ENCODE measurements at regions not wholly inside any gene's neighbourhood (a gene's known extent, or its start where the extent isn't known, plus 50 kb on each side); places are given as distances from the start of the nearest gene placed in this dataset.

DNA sequence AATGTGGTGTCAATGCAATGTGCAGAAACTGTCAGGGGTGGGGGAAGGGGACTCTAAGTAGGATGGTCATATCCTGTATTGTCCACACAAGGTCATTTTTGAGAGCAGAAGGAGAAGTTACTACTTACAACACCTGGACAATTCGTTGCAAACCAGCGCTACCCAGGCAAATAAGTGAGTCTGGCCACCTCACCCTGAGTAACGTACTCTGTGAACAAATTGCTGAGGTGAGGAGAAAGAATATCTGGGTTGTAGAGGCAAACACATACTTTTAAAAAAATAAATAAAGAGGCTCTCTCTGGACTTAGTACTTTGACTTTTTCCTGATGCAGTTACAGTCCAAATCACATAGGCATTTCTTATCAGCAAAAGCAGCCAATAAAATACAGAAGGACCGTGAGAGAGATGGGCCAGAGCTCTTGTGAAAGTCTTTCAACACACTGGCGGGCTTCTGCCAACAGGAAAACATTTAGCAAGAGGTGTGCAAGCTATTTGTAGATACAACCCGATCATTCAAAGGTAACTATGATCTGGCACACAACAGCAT lies 268.2 kb upstream of the ID2 start:
- no peak overlapping the region for H3K27ac ChIP-seq (ENCODE audit: low read length)
- DNase-seq, result no peak

DNA sequence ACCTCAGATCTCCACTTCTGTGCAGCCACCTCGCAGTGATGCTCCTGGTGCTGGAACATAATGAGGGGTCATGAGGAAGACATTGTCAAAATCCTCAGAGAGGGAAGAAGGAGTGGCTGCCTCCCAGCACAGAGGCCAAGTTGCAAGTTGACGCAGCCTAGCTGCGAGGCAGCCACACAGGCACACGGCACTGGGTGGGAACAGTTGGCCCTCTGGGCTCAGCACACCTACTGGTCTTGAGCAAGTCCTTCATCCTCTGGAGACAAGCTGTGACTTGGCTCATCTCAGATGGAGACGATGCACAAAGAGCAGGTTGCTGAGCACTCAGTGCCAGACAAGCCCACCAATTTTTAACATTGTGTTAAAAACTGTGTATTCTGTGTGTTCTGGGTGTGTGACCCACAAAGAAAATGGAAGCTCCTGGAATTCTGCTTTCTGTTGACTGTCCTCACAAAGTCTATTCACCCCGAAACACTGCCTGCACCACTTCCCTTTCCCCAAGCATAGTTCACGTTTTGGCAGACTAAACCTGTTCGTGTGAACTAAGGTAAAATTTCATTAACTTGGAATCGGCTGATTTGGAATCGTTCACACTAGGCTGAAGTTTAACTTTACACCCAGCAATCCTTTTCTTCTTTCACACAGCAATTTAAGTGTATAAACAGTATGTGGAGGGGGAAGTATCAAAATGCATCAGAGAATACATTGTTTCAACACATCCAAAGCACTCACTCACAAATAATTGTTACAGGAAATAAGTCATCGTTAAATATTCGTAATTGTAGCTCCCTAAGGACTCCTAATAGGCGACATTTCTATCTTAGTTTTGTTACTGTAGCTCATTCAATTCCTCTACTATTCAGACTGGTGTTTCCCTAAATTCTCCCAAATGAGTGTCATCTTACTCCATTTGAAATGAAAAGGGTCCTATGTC lies 266.6 kb upstream of the ID2 start:
- Histone ChIP-seq H3K79me2 (ENCODE audit: low read length) (no peaks in the 10 kb centered on the region), H3K4me2 (ENCODE audit: low read depth, low read length) (no peak overlapping the region), H2AFZ (ENCODE audit: low read length) (no peak overlapping the region), H3K9me2 (replicated peaks; ENCODE audit: insufficient read depth, low read length) (no peaks in the 10 kb centered on the region), H3K27ac (ENCODE audit: low read length) (no peak overlapping the region), H3K27me3 (replicated peaks; ENCODE audit: insufficient read depth, low read length) (peaks cover 72% of the 10 kb centered on the region), H3K36me3 (replicated peaks; ENCODE audit: insufficient read depth, low read length) (no peaks in the 10 kb centered on the region), H4K20me1 (ENCODE audit: insufficient read depth, low read length) (no peaks in the 10 kb centered on the region), H3K9ac (ENCODE audit: low read length) (no peak overlapping the region), H3K4me3 (ENCODE audit: low read length) (no peak overlapping the region), H3F3A (ENCODE audit: insufficient read depth, low read length) (no peaks in the 10 kb centered on the region), H3K9me3 (replicated peaks; ENCODE audit: insufficient read depth, low read length) (no peaks in the 10 kb centered on the region), H3K4me1 (ENCODE audit: low read length) (no peaks in the 10 kb centered on the region)
- no peak for DNase-seq
- TF ChIP-seq EZH2phosphoT487 (IDR thresholded peaks at IDR 0.05; ENCODE audit: low read length), result no peak
- TF ChIP-seq EZH2 (optimal IDR thresholded peaks at IDR 0.05; ENCODE audit: low read depth, low read length), result no peak
- TF ChIP-seq, protein P1, sequence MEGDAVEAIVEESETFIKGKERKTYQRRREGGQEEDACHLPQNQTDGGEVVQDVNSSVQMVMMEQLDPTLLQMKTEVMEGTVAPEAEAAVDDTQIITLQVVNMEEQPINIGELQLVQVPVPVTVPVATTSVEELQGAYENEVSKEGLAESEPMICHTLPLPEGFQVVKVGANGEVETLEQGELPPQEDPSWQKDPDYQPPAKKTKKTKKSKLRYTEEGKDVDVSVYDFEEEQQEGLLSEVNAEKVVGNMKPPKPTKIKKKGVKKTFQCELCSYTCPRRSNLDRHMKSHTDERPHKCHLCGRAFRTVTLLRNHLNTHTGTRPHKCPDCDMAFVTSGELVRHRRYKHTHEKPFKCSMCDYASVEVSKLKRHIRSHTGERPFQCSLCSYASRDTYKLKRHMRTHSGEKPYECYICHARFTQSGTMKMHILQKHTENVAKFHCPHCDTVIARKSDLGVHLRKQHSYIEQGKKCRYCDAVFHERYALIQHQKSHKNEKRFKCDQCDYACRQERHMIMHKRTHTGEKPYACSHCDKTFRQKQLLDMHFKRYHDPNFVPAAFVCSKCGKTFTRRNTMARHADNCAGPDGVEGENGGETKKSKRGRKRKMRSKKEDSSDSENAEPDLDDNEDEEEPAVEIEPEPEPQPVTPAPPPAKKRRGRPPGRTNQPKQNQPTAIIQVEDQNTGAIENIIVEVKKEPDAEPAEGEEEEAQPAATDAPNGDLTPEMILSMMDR (IDR thresholded peaks at IDR 0.05; ENCODE audit: low read length), result no peak

More for the DNA sequence above, 268.2 kb upstream of the ID2 start:
- Histone ChIP-seq H3K36me3 (replicated peaks; ENCODE audit: insufficient read depth, low read length) (no peaks in the 10 kb centered on the region), H3K9me3 (replicated peaks; ENCODE audit: insufficient read depth, low read length) (no peaks in the 10 kb centered on the region), H3K79me2 (ENCODE audit: low read length) (no peaks in the 10 kb centered on the region), H3K9me2 (replicated peaks; ENCODE audit: insufficient read depth, low read length) (no peaks in the 10 kb centered on the region), H2AFZ (ENCODE audit: low read length) (no peak overlapping the region), H3K4me3 (ENCODE audit: low read length) (no peak overlapping the region), H4K20me1 (ENCODE audit: insufficient read depth, low read length) (no peaks in the 10 kb centered on the region), H3K4me2 (ENCODE audit: low read depth, low read length) (no peak overlapping the region), H3K9ac (ENCODE audit: low read length) (no peak overlapping the region), H3K27me3 (replicated peaks; ENCODE audit: insufficient read depth, low read length) (peaks cover 83% of the 10 kb centered on the region), H3F3A (ENCODE audit: insufficient read depth, low read length) (peaks cover 10% of the 10 kb centered on the region), H3K4me1 (ENCODE audit: low read length) (peaks cover 11% of the 10 kb centered on the region)
- TF ChIP-seq EZH2 (optimal IDR thresholded peaks at IDR 0.05; ENCODE audit: low read depth, low read length) (no peak), EZH2phosphoT487 (IDR thresholded peaks at IDR 0.05; ENCODE audit: low read length) (no peak)
- TF ChIP-seq, protein P1 (IDR thresholded peaks at IDR 0.05; ENCODE audit: low read length), result no peak

DNA sequence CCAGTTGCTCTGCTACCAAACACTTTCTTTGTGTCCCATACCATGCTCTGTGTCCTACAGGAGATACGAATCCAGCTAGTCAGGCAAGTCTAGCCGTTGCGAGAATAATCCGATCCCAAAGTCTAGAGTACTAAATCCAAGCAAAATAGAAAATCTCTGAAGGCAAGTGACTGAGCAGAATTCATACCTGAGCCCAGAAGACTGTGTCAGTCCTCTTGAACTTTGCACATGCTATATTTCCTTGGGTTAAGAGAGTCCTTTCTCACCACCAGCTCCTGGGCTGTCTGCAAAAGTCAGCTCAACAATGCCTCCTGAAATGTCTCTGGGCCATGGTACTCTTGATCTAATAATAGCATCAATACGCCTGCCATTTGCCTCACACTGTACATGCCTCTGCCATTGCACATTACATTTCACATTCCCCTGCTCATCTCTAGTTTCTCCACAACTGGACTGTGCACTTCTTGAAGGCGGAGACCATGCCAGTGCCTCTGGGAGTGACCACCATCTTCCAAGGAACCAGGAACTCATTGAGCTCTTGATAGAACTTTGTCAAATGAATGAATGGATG lies 265.8 kb upstream of the ID2 start:
- Histone ChIP-seq H3K27ac (ENCODE audit: low read length) (no peak overlapping the region), H3K9ac (ENCODE audit: low read length) (no peak overlapping the region), H3K4me3 (ENCODE audit: low read length) (no peak overlapping the region), H3K79me2 (ENCODE audit: low read length) (no peaks in the 10 kb centered on the region), H2AFZ (ENCODE audit: low read length) (no peak overlapping the region), H3K27me3 (replicated peaks; ENCODE audit: insufficient read depth, low read length) (peaks cover 70% of the 10 kb centered on the region), H4K20me1 (ENCODE audit: insufficient read depth, low read length) (no peaks in the 10 kb centered on the region), H3K4me2 (ENCODE audit: low read depth, low read length) (no peak overlapping the region), H3F3A (ENCODE audit: insufficient read depth, low read length) (no peaks in the 10 kb centered on the region), H3K36me3 (replicated peaks; ENCODE audit: insufficient read depth, low read length) (no peaks in the 10 kb centered on the region), H3K4me1 (ENCODE audit: low read length) (no peaks in the 10 kb centered on the region), H3K9me3 (replicated peaks; ENCODE audit: insufficient read depth, low read length) (no peaks in the 10 kb centered on the region), H3K9me2 (replicated peaks; ENCODE audit: insufficient read depth, low read length) (no peaks in the 10 kb centered on the region)
- TF ChIP-seq, protein P1 (IDR thresholded peaks at IDR 0.05; ENCODE audit: low read length), result no peak
- TF ChIP-seq EZH2phosphoT487 (IDR thresholded peaks at IDR 0.05; ENCODE audit: low read length) (no peak), EZH2 (optimal IDR thresholded peaks at IDR 0.05; ENCODE audit: low read depth, low read length) (no peak)
- no peak for DNase-seq
